SK-N-SH treated with all-trans-retinoic acid at 6 μM for 48 hours (cell line): ENCODE measurements at regions not wholly inside any gene's neighbourhood (a gene's known extent, or its start where the extent isn't known, plus 50 kb on each side); places are given as distances from the start of the nearest gene placed in this dataset.

Source experiments
- BACH2 ChIP-seq: fragments of 250-450 bp; sonication (Bioruptor Pico); IDR thresholded peaks from 2 replicates; pipeline ENCODE4 v1.9.0; 2021; ENCODE audit warnings: mild to moderate bottlenecking, borderline replicate concordance
- ISL1 ChIP-seq: fragments of 250-450 bp; sonication (Bioruptor Pico); IDR thresholded peaks from 2 replicates; pipeline ENCODE4 v2.1.2; 2022; ENCODE audit warnings: mild to moderate bottlenecking, moderate library complexity
- RARB ChIP-seq: fragments of 250-450 bp; sonication (Bioruptor Pico); IDR thresholded peaks from 2 replicates; pipeline ENCODE4 v1.8.0; 2021; ENCODE audit warnings: mild to moderate bottlenecking, moderate library complexity
- TCF4 ChIP-seq: fragments of 250-450 bp; sonication (Bioruptor Pico); IDR thresholded peaks from 2 replicates; pipeline ENCODE4 v1.8.0; 2021; ENCODE audit warnings: mild to moderate bottlenecking, moderate library complexity, borderline replicate concordance
- TOX ChIP-seq: fragments of 250-450 bp; sonication (Bioruptor Pico); IDR thresholded peaks from 2 replicates; pipeline ENCODE4 v1.8.0; 2021; ENCODE audit warnings: mild to moderate bottlenecking, moderate library complexity, borderline replicate concordance
- ZC3H10 ChIP-seq: fragments of 250-450 bp; sonication (Bioruptor Pico); IDR thresholded peaks from 2 replicates; pipeline ENCODE4 v1.5.1; 2021; ENCODE audit warnings: mild to moderate bottlenecking, moderate library complexity
- ZFP3 ChIP-seq: fragments of 250-450 bp; sonication (Bioruptor Pico); IDR thresholded peaks from 2 replicates; pipeline ENCODE4 v1.5.0; 2020; ENCODE audit warnings: mild to moderate bottlenecking, moderate library complexity
- ZFP30 ChIP-seq: fragments of 450-650 bp; formaldehyde crosslinking; IDR thresholded peaks from 2 replicates; pipeline ENCODE4 v1.5.0; 2022; ENCODE audit warnings: mild to moderate bottlenecking, moderate library complexity
- ZNF565 ChIP-seq: fragments of 450-650 bp; formaldehyde crosslinking; conservative IDR thresholded peaks from 2 replicates; pipeline ENCODE4 v1.5.0; 2020; ENCODE audit warnings: low read depth, mild to moderate bottlenecking, moderate library complexity
- ZNF8 ChIP-seq: fragments of 450-650 bp; formaldehyde crosslinking; IDR thresholded peaks from 2 replicates; pipeline ENCODE4 v1.5.0; 2020; ENCODE audit warnings: mild to moderate bottlenecking, moderate library complexity
- TF ChIP-seq, protein P1 (sequence below): fragments of 250-450 bp; sonication (Bioruptor Pico); IDR thresholded peaks from 2 replicates; pipeline ENCODE4 v1.5.1; 2020; ENCODE audit warnings: low read depth, mild to moderate bottlenecking, moderate library complexity
- TF ChIP-seq, protein P2 (sequence below): fragments of 250-450 bp; sonication (Bioruptor Pico); IDR thresholded peaks from 2 replicates; pipeline ENCODE4 v1.8.0; 2020; ENCODE audit warnings: mild to moderate bottlenecking, moderate library complexity, borderline replicate concordance

DNA sequence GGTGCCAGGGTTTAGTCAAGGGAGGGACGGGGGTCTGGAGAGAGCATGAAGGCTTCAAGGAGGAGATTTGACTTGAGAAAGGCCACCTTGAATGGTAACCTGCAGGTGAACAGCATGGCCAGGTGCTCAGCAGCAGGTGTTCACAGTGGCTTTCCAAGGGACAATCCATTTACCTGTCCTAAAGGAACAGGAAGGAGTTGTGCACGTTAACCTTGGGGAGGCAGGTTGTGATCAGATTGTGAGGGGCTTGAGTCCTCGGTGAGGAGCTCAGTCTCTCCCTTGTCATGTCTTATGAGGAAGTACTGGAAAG lies 120.1 kb upstream of the ERCC6L2 start:
- no peak for TF ChIP-seq ZNF8 (CRISPR knock-in tag)
- TF ChIP-seq, protein P1, sequence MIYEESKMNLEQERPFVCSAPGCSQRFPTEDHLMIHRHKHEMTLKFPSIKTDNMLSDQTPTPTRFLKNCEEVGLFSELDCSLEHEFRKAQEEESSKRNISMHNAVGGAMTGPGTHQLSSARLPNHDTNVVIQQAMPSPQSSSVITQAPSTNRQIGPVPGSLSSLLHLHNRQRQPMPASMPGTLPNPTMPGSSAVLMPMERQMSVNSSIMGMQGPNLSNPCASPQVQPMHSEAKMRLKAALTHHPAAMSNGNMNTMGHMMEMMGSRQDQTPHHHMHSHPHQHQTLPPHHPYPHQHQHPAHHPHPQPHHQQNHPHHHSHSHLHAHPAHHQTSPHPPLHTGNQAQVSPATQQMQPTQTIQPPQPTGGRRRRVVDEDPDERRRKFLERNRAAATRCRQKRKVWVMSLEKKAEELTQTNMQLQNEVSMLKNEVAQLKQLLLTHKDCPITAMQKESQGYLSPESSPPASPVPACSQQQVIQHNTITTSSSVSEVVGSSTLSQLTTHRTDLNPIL = no peak
- TF ChIP-seq TOX (CRISPR knock-in tag) = no peak
- TF ChIP-seq, protein P2, sequence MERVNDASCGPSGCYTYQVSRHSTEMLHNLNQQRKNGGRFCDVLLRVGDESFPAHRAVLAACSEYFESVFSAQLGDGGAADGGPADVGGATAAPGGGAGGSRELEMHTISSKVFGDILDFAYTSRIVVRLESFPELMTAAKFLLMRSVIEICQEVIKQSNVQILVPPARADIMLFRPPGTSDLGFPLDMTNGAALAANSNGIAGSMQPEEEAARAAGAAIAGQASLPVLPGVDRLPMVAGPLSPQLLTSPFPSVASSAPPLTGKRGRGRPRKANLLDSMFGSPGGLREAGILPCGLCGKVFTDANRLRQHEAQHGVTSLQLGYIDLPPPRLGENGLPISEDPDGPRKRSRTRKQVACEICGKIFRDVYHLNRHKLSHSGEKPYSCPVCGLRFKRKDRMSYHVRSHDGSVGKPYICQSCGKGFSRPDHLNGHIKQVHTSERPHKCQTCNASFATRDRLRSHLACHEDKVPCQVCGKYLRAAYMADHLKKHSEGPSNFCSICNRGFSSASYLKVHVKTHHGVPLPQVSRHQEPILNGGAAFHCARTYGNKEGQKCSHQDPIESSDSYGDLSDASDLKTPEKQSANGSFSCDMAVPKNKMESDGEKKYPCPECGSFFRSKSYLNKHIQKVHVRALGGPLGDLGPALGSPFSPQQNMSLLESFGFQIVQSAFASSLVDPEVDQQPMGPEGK = no peak
- TF ChIP-seq TCF4 (CRISPR knock-in tag) = no peak
- no peak for TF ChIP-seq ISL1 (CRISPR knock-in tag)
- TF ChIP-seq RARB (CRISPR knock-in tag) = no peak
- no peak for TF ChIP-seq ZNF565 (CRISPR knock-in tag)
- no peak for TF ChIP-seq ZC3H10 (CRISPR knock-in tag)
- TF ChIP-seq ZFP3 = no peak
- TF ChIP-seq BACH2 (CRISPR knock-in tag) = no peak
- no peak for TF ChIP-seq ZFP30
